ENCODE measurements at regions not wholly inside any gene's neighbourhood (a gene's known extent, or its start where the extent isn't known, plus 50 kb on each side); places are given as distances from the start of the nearest gene placed in this dataset.

DNA sequence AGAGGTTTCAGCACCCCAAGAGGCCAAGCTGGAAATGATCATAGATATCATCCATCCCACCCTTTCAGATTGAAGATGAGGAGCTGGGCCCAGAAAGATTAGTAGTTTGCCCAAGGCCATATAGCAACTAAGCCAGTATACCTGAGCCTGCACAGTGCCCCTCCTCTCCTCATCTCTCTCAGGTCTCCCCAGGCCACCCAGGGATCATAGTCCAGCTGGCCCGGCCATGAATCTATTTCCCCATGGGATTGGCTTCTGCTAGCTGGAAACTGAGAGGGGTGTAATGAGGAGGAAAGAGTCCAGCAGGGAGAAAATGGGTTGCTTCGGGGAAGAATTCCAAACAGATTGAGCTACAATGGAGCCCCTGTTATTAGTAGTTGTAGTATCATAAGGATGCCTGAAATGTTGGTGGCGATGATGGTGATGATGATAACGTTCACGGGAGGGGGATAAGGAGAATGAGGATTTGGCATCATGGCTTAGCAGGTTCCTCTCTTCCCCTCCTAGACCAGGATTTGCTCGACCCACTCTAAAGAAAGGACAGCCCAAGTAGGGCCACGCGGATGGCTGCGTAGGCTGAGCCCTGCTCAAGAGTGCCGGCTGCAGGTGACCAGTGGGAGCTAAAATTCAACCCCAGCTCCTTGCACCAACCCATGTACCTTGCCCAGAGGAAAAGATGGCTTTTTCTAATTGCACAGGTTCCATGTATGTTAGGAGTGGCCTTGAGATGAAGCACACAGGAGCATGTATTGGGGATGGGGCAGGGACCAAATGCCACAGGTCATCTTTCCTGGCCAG, 117.8 kb upstream of the PJA1 start:
- Histone ChIP-seq H3K9me3 (no peaks in the 10 kb centered on the region), H3K36me3 (no peaks in the 10 kb centered on the region), H3K4me3 (no peak overlapping the region), H3K27ac (no peak overlapping the region), H3K4me1 (peaks cover 0 to 29% of the 10 kb centered on the region in 2 donors), H3K27me3 (no peaks in the 10 kb centered on the region)
- DNase-seq (ENCODE audit: low spot score): no peak
- TF ChIP-seq CTCF (IDR thresholded peaks at IDR 0.05): no peak

DNA sequence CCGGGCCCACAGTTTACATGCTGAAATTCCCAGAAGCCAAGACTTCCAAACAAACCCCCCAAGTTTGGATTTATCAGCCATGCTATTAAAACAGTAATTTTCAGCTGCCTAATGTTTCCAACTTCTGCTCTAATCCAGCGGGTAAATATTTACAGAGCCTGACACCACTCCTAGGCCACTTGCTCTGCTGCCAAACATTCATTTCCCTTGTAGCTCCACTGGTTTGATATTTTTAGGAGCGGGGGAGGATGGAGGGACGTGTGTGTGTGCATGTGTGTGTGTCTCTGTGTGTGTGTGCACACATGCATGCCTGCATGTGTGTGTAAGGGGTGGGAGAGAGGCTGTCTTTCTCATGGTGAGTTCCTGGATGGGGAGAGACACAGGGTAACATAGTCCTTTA, 115.7 kb upstream of the PJA1 start:
- H3K36me3 ChIP-seq: no peaks in the 10 kb centered on the region
- peak overlapping the region in 1 of 2 donors; percentile 27 for H3K27ac ChIP-seq
- TF ChIP-seq CTCF (IDR thresholded peaks at IDR 0.05): no peak
- H3K9me3 ChIP-seq: no peaks in the 10 kb centered on the region
- no peaks in the 10 kb centered on the region for H3K27me3 ChIP-seq
- no peak overlapping the region for H3K4me3 ChIP-seq
- peaks cover 0 to 28% of the 10 kb centered on the region in 2 donors for H3K4me1 ChIP-seq
- no peak for DNase-seq (ENCODE audit: low spot score)

- peaks cover 0 to 17% of the 10 kb centered on the region in 2 donors for H3K4me1 ChIP-seq
- no peak for TF ChIP-seq CTCF (IDR thresholded peaks at IDR 0.05)
- H3K9me3 ChIP-seq: no peaks in the 10 kb centered on the region
- H3K36me3 ChIP-seq: no peaks in the 10 kb centered on the region
- no peak overlapping the region for H3K4me3 ChIP-seq
- no peak overlapping the region for H3K27ac ChIP-seq
- no peak for DNase-seq (ENCODE audit: low spot score)
- no peaks in the 10 kb centered on the region for H3K27me3 ChIP-seq
These were observed 114.0 kb upstream of the PJA1 start for GRCh38 chrX:69279234-69279633.

DNA sequence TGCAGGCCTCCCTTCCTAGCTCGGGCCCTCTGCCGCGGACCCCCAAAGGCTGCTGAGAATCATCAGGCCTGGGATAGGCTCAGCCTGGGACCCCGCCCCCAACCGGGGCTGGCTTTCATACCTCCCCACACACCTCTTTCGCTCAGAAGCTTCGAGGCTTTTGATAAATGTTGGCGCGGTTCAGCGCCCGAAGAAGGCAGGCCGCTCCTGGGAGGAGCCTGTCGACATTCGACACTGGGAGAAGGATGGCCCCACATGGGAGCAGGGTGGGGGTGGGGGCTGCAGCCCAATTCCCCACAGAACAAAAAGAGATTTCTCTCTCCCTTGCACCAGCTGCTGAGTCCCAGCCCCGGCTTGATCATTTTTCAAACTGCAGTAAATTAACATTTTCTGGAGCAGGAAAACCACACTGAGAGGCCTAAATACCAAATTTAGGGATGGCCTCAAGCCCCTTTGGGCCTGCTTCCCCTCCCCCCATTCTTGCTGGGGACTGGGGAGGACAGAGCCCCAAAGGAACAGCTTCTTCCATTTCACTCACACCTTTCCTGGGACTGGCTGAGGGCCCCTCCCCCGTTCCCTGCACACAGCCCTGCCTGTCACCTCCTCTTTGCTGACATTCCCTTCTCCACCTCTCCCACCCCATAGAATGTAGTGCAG, 112.9 kb upstream of the PJA1 start:
- TF ChIP-seq CTCF (IDR thresholded peaks at IDR 0.05): no peak
- Histone ChIP-seq H3K27ac (peak overlapping the region in 1 of 2 donors; percentile 35), H3K4me3 (no peak overlapping the region), H3K36me3 (no peaks in the 10 kb centered on the region), H3K27me3 (no peaks in the 10 kb centered on the region), H3K4me1 (peaks cover 0 to 17% of the 10 kb centered on the region in 2 donors), H3K9me3 (no peaks in the 10 kb centered on the region)
- no peak for DNase-seq (ENCODE audit: low spot score)

DNA sequence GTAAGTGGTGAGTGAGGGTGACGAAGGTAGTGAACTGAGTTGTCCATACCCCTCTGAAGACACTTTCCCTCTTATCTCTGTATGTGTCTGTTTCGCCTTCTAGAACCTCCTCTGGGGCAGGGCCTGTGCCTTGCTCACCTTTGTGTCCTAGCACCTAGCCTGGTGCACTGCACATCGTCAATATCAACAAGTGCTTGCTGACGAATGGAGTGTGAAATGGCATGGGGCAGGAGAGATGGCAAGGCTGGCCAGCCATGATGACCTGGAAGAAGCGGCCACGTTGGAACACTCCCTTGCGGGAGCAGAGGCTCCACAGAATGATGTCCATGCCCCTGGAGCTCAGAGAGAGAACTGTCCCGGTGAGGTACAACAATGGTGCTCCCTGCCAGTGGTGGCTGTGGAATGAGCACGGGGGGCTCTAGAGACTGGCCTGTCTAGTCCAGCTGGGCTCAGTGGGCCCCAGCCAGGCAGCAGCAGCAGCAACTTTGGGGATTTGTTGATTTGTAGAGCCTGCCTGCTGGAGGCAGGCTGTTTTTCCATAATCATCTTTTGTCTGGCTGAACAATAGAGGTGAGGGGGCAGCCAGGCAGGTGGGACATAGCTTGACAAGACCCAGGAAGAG, 112.2 kb upstream of the PJA1 start:
- Histone ChIP-seq H3K27ac (peak overlapping the region in 1 of 2 donors; percentile 35), H3K27me3 (no peaks in the 10 kb centered on the region), H3K9me3 (no peaks in the 10 kb centered on the region), H3K4me1 (peaks cover 0 to 17% of the 10 kb centered on the region in 2 donors), H3K4me3 (no peak overlapping the region), H3K36me3 (no peaks in the 10 kb centered on the region)
- TF ChIP-seq CTCF (IDR thresholded peaks at IDR 0.05): no peak
- no peak for DNase-seq (ENCODE audit: low spot score)
